GM23338 (cell line): ENCODE measurements at regions not wholly inside any gene's neighbourhood (a gene's known extent, or its start where the extent isn't known, plus 50 kb on each side); places are given as distances from the start of the nearest gene placed in this dataset.

Experiments used
- ATAC-seq: fragments of 200-7000 bp; cut with Tn5 transposase; 3 replicates; pipeline ENCODE4 v1.9.1; 2020
- DNase-seq: peaks from one replicate; pipeline ENCODE4 v3.0.0-alpha.2; 2015; ENCODE audit warnings: low spot score
- H2AFZ ChIP-seq: fragments of 200-600 bp; sonication (generic); 2 replicates; pipeline ENCODE4 v1.8.0; 2016; ENCODE audit warnings: antibody characterized with exemption, mild to moderate bottlenecking, moderate library complexity
- H3F3A ChIP-seq: fragments of 200-600 bp; sonication (generic); replicated peaks from 2 replicates; pipeline ENCODE4 v1.8.0; 2017; ENCODE audit warnings: antibody characterized with exemption, mixed run types, low read depth
- H3K27ac ChIP-seq: fragments of 200-600 bp; sonication (generic); 2 replicates; pipeline ENCODE4 v1.6.1; 2016; ENCODE audit warnings: low read depth
- H3K27me3 ChIP-seq: fragments of 200-600 bp; sonication (generic); 2 replicates; pipeline ENCODE4 v1.8.0; 2016; ENCODE audit warnings: mild to moderate bottlenecking, mixed run types, moderate library complexity; ENCODE audit not compliant: insufficient read depth
- H3K36me3 ChIP-seq: fragments of 200-600 bp; sonication (generic); 2 replicates; pipeline ENCODE4 v1.8.0; 2016; ENCODE audit warnings: mild to moderate bottlenecking; ENCODE audit not compliant: insufficient read depth
- H3K4me1 ChIP-seq: fragments of 200-600 bp; sonication (generic); 2 replicates; pipeline ENCODE4 v1.8.0; 2016; ENCODE audit warnings: mild to moderate bottlenecking, moderate library complexity; ENCODE audit not compliant: insufficient read depth
- H3K4me2 ChIP-seq: fragments of 200-600 bp; sonication (generic); 2 replicates; pipeline ENCODE4 v1.7.1; 2017; ENCODE audit warnings: mixed run types
- H3K4me3 ChIP-seq: fragments of 200-600 bp; sonication (generic); 2 replicates; pipeline ENCODE4 v1.6.1; 2016; ENCODE audit warnings: mixed run types
- H3K79me2 ChIP-seq: fragments of 200-600 bp; sonication (generic); replicated peaks from 2 replicates; pipeline ENCODE4 v1.8.0; 2017; ENCODE audit warnings: mild to moderate bottlenecking; ENCODE audit not compliant: insufficient read depth
- H3K9me2 ChIP-seq: fragments of 200-600 bp; sonication (generic); 2 replicates; pipeline ENCODE4 v1.8.0; 2017; ENCODE audit not compliant: insufficient read depth
- H4K20me1 ChIP-seq: fragments of 200-600 bp; sonication (generic); replicated peaks from 2 replicates; pipeline ENCODE4 v1.8.0; 2017; ENCODE audit warnings: mild to moderate bottlenecking; ENCODE audit not compliant: insufficient read depth
- H3K27ac Mint-ChIP-seq: 2 replicates; pipeline ENCODE4 v1.8.0; 2020; ENCODE audit warnings: inconsistent platforms, mild to moderate bottlenecking, moderate library complexity, mixed read lengths
- H3K27me3 Mint-ChIP-seq: 3 replicates; pipeline ENCODE4 v1.8.0; 2022; ENCODE audit warnings: low read depth, mild to moderate bottlenecking, moderate library complexity, mixed read lengths, inconsistent platforms; ENCODE audit not compliant: insufficient read depth, poor library complexity
- H3K36me3 Mint-ChIP-seq: 3 replicates; pipeline ENCODE4 v1.8.0; 2021; ENCODE audit warnings: low read depth, mild to moderate bottlenecking, inconsistent platforms, moderate library complexity, mixed read lengths
- H3K4me1 Mint-ChIP-seq: 3 replicates; pipeline ENCODE4 v1.8.0; 2020; ENCODE audit warnings: mild to moderate bottlenecking, inconsistent platforms, mixed read lengths
- H3K4me3 Mint-ChIP-seq: 3 replicates; pipeline ENCODE4 v1.8.0; 2021; ENCODE audit warnings: moderate library complexity, mild to moderate bottlenecking, inconsistent platforms, mixed read lengths
- H3K9me3 Mint-ChIP-seq: 3 replicates; pipeline ENCODE4 v1.8.0; 2020; ENCODE audit warnings: moderate library complexity, mild to moderate bottlenecking, inconsistent platforms, mixed read lengths
- CREB1 ChIP-seq: fragments of 250-450 bp; sonication (Bioruptor Pico); IDR thresholded peaks from 2 replicates; pipeline ENCODE4 v1.5.0; 2020; ENCODE audit warnings: low read depth, mild to moderate bottlenecking, moderate library complexity
- NANOG ChIP-seq: IDR thresholded peaks from 2 replicates; pipeline ENCODE4 v1.6.1; 2016; ENCODE audit warnings: antibody characterized with exemption, borderline replicate concordance
- STAT1 ChIP-seq: IDR thresholded peaks from one replicate; pipeline ENCODE4 v1.6.1; 2016; ENCODE audit warnings: antibody characterized with exemption; ENCODE audit not compliant: unreplicated experiment
- ZNF331 ChIP-seq: fragments of 250-450 bp; sonication (Bioruptor Pico); IDR thresholded peaks from 2 replicates; pipeline ENCODE4 v1.5.0; 2020; ENCODE audit warnings: low read depth, mild to moderate bottlenecking, moderate library complexity
- ZNF462 ChIP-seq: fragments of 250-450 bp; sonication (Bioruptor Pico); IDR thresholded peaks from 2 replicates; pipeline ENCODE4 v1.5.0; 2020; ENCODE audit warnings: mild to moderate bottlenecking, moderate library complexity

GRCh38 chr14:22416193-22416592 is 172.8 kb downstream of the DAD1 start:
- Histone ChIP-seq H2AFZ (0 out of 2 replicates have a peak overlapping the region, but pooled peaks have one; percentile 66), H3F3A (no peaks in the 10 kb centered on the region), H3K4me1 (peaks cover 6% of the 10 kb centered on the region), H3K36me3 (no peaks in the 10 kb centered on the region), H3K79me2 (no peaks in the 10 kb centered on the region), H3K9me2 (no peaks in the 10 kb centered on the region; the same call in 1 of the 2 replicates), H3K27me3 (no peaks in the 10 kb centered on the region), H3K4me3 (no peak overlapping the region), H4K20me1 (no peaks in the 10 kb centered on the region), H3K4me2 (no peak overlapping the region), H3K27ac (no peak overlapping the region)
- no peaks in the 10 kb centered on the region for H3K36me3 Mint-ChIP-seq
- peaks cover 31% of the 10 kb centered on the region for H3K4me1 Mint-ChIP-seq
- no peak overlapping the region for H3K4me3 Mint-ChIP-seq
- no peaks in the 10 kb centered on the region for H3K9me3 Mint-ChIP-seq
- ATAC-seq (no peak), DNase-seq (no peak)
- H3K27ac Mint-ChIP-seq, result no peak overlapping the region
- no peaks in the 10 kb centered on the region for H3K27me3 Mint-ChIP-seq
- TF ChIP-seq STAT1, result no peak
- no peak for TF ChIP-seq CREB1 (CRISPR knock-in tag)
- TF ChIP-seq ZNF331 (CRISPR knock-in tag), result no peak
- no peak for TF ChIP-seq ZNF462 (CRISPR knock-in tag)

- ATAC-seq (no peak), DNase-seq (no peak)
- no peaks in the 10 kb centered on the region for H3K36me3 Mint-ChIP-seq
- H3K27me3 Mint-ChIP-seq, result no peaks in the 10 kb centered on the region
- H2AFZ ChIP-seq, result 0 out of 2 replicates have a peak overlapping the region, but pooled peaks have one; percentile 66
- no peak overlapping the region for H3K4me3 Mint-ChIP-seq
- H3K4me1 Mint-ChIP-seq, result peaks cover 31% of the 10 kb centered on the region
- H3K27ac ChIP-seq, result no peak overlapping the region
- no peaks in the 10 kb centered on the region for H3K27me3 ChIP-seq
- no peaks in the 10 kb centered on the region for H3F3A ChIP-seq
- no peak overlapping the region for H3K4me3 ChIP-seq
- no peaks in the 10 kb centered on the region; the same call in 1 of the 2 replicates for H3K9me2 ChIP-seq
- no peaks in the 10 kb centered on the region for H4K20me1 ChIP-seq
- no peak overlapping the region for H3K27ac Mint-ChIP-seq
- H3K4me1 ChIP-seq, result peaks cover 6% of the 10 kb centered on the region
- no peak overlapping the region for H3K4me2 ChIP-seq
- no peaks in the 10 kb centered on the region for H3K36me3 ChIP-seq
- H3K79me2 ChIP-seq, result no peaks in the 10 kb centered on the region
- no peaks in the 10 kb centered on the region for H3K9me3 Mint-ChIP-seq
- TF ChIP-seq NANOG (no peak), ZNF462 (CRISPR knock-in tag) (no peak)
Measured at GRCh38 chr14:22415605-22415959, 173.4 kb downstream of the DAD1 start.
